ENCODE measurements at regions not wholly inside any gene's neighbourhood (a gene's known extent, or its start where the extent isn't known, plus 50 kb on each side); places are given as distances from the start of the nearest gene placed in this dataset.

GRCh38 chr12:45102818-45103217 lies 51.9 kb upstream of the DBX2 start:
- H3K9me3 Mint-ChIP-seq = no peaks in the 10 kb centered on the region
- DNase-seq = no peak
- no peaks in the 10 kb centered on the region for H3K36me3 Mint-ChIP-seq (ENCODE audit: insufficient read depth)
- ATAC-seq = no peak
- H3K4me3 Mint-ChIP-seq = no peak overlapping the region
- H3K4me1 Mint-ChIP-seq (ENCODE audit: low read depth) = no peaks in the 10 kb centered on the region
- H3K27me3 Mint-ChIP-seq (ENCODE audit: low read depth) = peaks cover 8% of the 10 kb centered on the region

GRCh38 chr12:45105996-45106395 lies 55.1 kb upstream of the DBX2 start:
- Mint-ChIP-seq H3K27me3 (ENCODE audit: low read depth) (peaks cover 4% of the 10 kb centered on the region), H3K36me3 (ENCODE audit: insufficient read depth) (no peaks in the 10 kb centered on the region), H3K4me1 (ENCODE audit: low read depth) (no peaks in the 10 kb centered on the region), H3K4me3 (no peak overlapping the region), H3K9me3 (no peaks in the 10 kb centered on the region)
- DNase-seq = no peak
- ATAC-seq = no peak

- ATAC-seq (no peak), DNase-seq (no peak)
- Mint-ChIP-seq H3K27me3 (ENCODE audit: low read depth) (peaks cover 10% of the 10 kb centered on the region), H3K9me3 (no peaks in the 10 kb centered on the region), H3K36me3 (ENCODE audit: insufficient read depth) (no peaks in the 10 kb centered on the region), H3K4me3 (no peak overlapping the region), H3K4me1 (ENCODE audit: low read depth) (no peaks in the 10 kb centered on the region)
Measured at GRCh38 chr12:45112306-45112705, 61.4 kb upstream of the DBX2 start.

- no peak overlapping the region for H3K4me3 Mint-ChIP-seq
- DNase-seq = no peak
Measured at GRCh38 chr12:45121224-45121623, 70.3 kb upstream of the DBX2 start.

GRCh38 chr12:45122768-45123380 lies 72.0 kb upstream of the DBX2 start:
- H3K4me3 Mint-ChIP-seq = no peak overlapping the region
- no peaks in the 10 kb centered on the region for H3K36me3 Mint-ChIP-seq (ENCODE audit: insufficient read depth)
- H3K27me3 Mint-ChIP-seq (ENCODE audit: low read depth) = peaks cover 7% of the 10 kb centered on the region
- no peak for DNase-seq
- no peaks in the 10 kb centered on the region for H3K4me1 Mint-ChIP-seq (ENCODE audit: low read depth)
- ATAC-seq = no peak
- H3K9me3 Mint-ChIP-seq = no peaks in the 10 kb centered on the region

More at GRCh38 chr12:45121224-45121623, 70.3 kb upstream of the DBX2 start:
- Mint-ChIP-seq H3K9me3 (no peaks in the 10 kb centered on the region), H3K27me3 (ENCODE audit: low read depth) (peaks cover 4% of the 10 kb centered on the region), H3K36me3 (ENCODE audit: insufficient read depth) (no peaks in the 10 kb centered on the region), H3K4me1 (ENCODE audit: low read depth) (no peaks in the 10 kb centered on the region)
- ATAC-seq = no peak

- no peak overlapping the region for H3K4me3 Mint-ChIP-seq
- ATAC-seq (no peak), DNase-seq (no peak)
- H3K36me3 Mint-ChIP-seq (ENCODE audit: insufficient read depth) = no peaks in the 10 kb centered on the region
- H3K4me1 Mint-ChIP-seq (ENCODE audit: low read depth) = no peaks in the 10 kb centered on the region
- no peaks in the 10 kb centered on the region for H3K9me3 Mint-ChIP-seq
- H3K27me3 Mint-ChIP-seq (ENCODE audit: low read depth) = peaks cover 9% of the 10 kb centered on the region
Measured at GRCh38 chr12:45124485-45125155, 73.7 kb upstream of the DBX2 start.

GRCh38 chr12:45125997-45126396 lies 75.1 kb upstream of the DBX2 start:
- Mint-ChIP-seq H3K27me3 (ENCODE audit: low read depth) (peaks cover 9% of the 10 kb centered on the region), H3K36me3 (ENCODE audit: insufficient read depth) (no peaks in the 10 kb centered on the region), H3K4me1 (ENCODE audit: low read depth) (no peaks in the 10 kb centered on the region), H3K4me3 (no peak overlapping the region), H3K9me3 (no peaks in the 10 kb centered on the region)
- ATAC-seq = no peak
- no peak for DNase-seq

- Mint-ChIP-seq H3K4me3 (no peak overlapping the region), H3K27me3 (ENCODE audit: low read depth) (peaks cover 20% of the 10 kb centered on the region), H3K36me3 (ENCODE audit: insufficient read depth) (no peaks in the 10 kb centered on the region), H3K4me1 (ENCODE audit: low read depth) (no peaks in the 10 kb centered on the region), H3K9me3 (no peaks in the 10 kb centered on the region)
- no peak for ATAC-seq
- DNase-seq = no peak
Measured at GRCh38 chr12:45128637-45129036, 77.7 kb upstream of the DBX2 start.

- ATAC-seq = peak in 1 of 2 donors; percentile 41
- no peak for DNase-seq
- Mint-ChIP-seq H3K4me3 (no peak overlapping the region), H3K4me1 (ENCODE audit: low read depth) (no peaks in the 10 kb centered on the region), H3K9me3 (no peaks in the 10 kb centered on the region), H3K27me3 (ENCODE audit: low read depth) (peaks cover 25% of the 10 kb centered on the region), H3K36me3 (ENCODE audit: insufficient read depth) (no peaks in the 10 kb centered on the region)
Measured at GRCh38 chr12:45130881-45131281, 80.0 kb upstream of the DBX2 start.

GRCh38 chr12:45131506-45131905 lies 80.6 kb upstream of the DBX2 start:
- no peak for DNase-seq
- ATAC-seq = no peak
- H3K4me3 Mint-ChIP-seq = no peak overlapping the region
- no peaks in the 10 kb centered on the region for H3K4me1 Mint-ChIP-seq (ENCODE audit: low read depth)
- H3K27me3 Mint-ChIP-seq (ENCODE audit: low read depth) = peaks cover 25% of the 10 kb centered on the region
- no peaks in the 10 kb centered on the region for H3K9me3 Mint-ChIP-seq
- no peaks in the 10 kb centered on the region for H3K36me3 Mint-ChIP-seq (ENCODE audit: insufficient read depth)

- Mint-ChIP-seq H3K36me3 (ENCODE audit: insufficient read depth) (no peaks in the 10 kb centered on the region), H3K27me3 (ENCODE audit: low read depth) (peaks cover 8% of the 10 kb centered on the region), H3K9me3 (no peaks in the 10 kb centered on the region), H3K4me3 (no peak overlapping the region), H3K4me1 (ENCODE audit: low read depth) (no peaks in the 10 kb centered on the region)
- ATAC-seq = no peak
- DNase-seq = no peak
Measured at GRCh38 chr12:45138609-45139008, 77.3 kb upstream of the ANO6 start.

- DNase-seq (no peak), ATAC-seq (no peak)
- no peak overlapping the region for H3K4me3 Mint-ChIP-seq
- peaks cover 9% of the 10 kb centered on the region for H3K27me3 Mint-ChIP-seq (ENCODE audit: low read depth)
- H3K36me3 Mint-ChIP-seq (ENCODE audit: insufficient read depth) = no peaks in the 10 kb centered on the region
- peaks cover 16% of the 10 kb centered on the region for H3K9me3 Mint-ChIP-seq
- no peaks in the 10 kb centered on the region for H3K4me1 Mint-ChIP-seq (ENCODE audit: low read depth)
Measured at GRCh38 chr12:45148006-45148405, 67.9 kb upstream of the ANO6 start.

GRCh38 chr12:45148619-45149018 lies 67.3 kb upstream of the ANO6 start:
- no peak for ATAC-seq
- DNase-seq = no peak
- Mint-ChIP-seq H3K4me3 (no peak overlapping the region), H3K9me3 (peaks cover 16% of the 10 kb centered on the region), H3K36me3 (ENCODE audit: insufficient read depth) (no peaks in the 10 kb centered on the region), H3K27me3 (ENCODE audit: low read depth) (peaks cover 9% of the 10 kb centered on the region), H3K4me1 (ENCODE audit: low read depth) (no peaks in the 10 kb centered on the region)

GRCh38 chr12:45165284-45165683 lies 50.6 kb upstream of the ANO6 start:
- Mint-ChIP-seq H3K4me3 (no peak overlapping the region), H3K4me1 (ENCODE audit: low read depth) (no peaks in the 10 kb centered on the region), H3K36me3 (ENCODE audit: insufficient read depth) (peaks cover 2% of the 10 kb centered on the region), H3K9me3 (peaks cover 31% of the 10 kb centered on the region), H3K27me3 (ENCODE audit: low read depth) (peaks cover 11% of the 10 kb centered on the region)
- DNase-seq (no peak), ATAC-seq (no peak)

GRCh38 chr12:45166056-45166455 lies 49.8 kb upstream of the ANO6 start:
- Mint-ChIP-seq H3K36me3 (ENCODE audit: insufficient read depth) (peaks cover 2% of the 10 kb centered on the region), H3K4me1 (ENCODE audit: low read depth) (no peaks in the 10 kb centered on the region), H3K9me3 (peaks cover 27% of the 10 kb centered on the region), H3K27me3 (ENCODE audit: low read depth) (peaks cover 11% of the 10 kb centered on the region), H3K4me3 (no peak overlapping the region)
- DNase-seq (no peak), ATAC-seq (no peak)

Data from activated T-cell treated with anti-CD3 and anti-CD28 coated beads, Interleukin-2, amount 50 U/mL, for 4 hours (primary cell).